ENCODE measurements at regions not wholly inside any gene's neighbourhood (a gene's known extent, or its start where the extent isn't known, plus 50 kb on each side); places are given as distances from the start of the nearest gene placed in this dataset.
"Not testable (repeated sequence)": the region's sequence is repeated elsewhere in the genome, so short reads cannot be mapped to it uniquely, and the experiment has no call there.

DNA sequence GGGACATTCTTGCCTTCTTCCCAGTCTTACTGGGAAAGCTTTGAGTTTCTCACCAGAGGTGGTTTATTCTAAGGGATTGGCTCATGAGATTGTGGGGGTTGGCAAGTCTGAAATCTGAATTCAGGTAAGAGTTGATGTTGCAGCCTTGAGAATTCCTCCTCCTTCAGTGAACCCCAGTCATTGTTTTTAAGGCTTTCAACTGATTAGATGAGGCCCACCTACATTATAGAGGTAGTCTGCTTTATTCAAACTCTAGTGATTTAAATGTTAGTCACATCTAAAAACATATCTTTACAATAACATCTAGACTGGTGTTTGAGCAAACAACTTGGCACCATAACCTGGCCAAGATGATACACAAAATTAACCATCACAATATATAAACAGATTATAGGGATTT is 156.5 kb upstream of the MED14 start:
- no peak for DNase-seq (ENCODE audit: low read depth)

DNA sequence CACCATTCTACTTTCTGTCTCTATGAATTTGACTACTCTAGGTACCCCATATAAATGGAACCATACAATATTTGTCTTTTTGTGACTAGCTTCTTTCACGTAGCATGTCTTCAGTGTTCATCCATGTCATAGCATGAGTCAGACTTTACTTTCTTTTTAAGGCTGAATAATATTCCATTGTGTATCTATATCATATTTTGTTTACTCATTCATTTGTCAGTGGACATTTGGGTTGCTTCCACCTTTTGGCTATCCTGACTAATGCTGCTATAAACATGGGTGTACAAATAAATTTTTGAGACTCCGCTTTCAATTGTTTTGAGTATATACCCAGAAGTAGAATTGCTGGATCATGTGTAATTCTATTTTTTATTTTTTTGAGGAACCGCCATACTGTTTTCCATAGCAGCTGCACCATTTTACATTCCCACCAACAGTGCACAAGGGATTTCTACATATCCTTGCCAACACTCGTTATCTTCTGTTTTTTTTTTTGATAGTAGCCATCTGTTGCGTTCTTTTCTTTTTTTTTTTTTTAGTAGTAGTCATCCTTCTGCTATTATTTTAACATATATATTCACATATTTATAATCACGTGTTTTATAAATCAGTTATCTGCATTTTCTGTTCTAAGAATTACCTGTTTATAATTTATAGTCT is 158.0 kb upstream of the MED14 start:
- DNase-seq (ENCODE audit: low read depth) = no peak

DNA sequence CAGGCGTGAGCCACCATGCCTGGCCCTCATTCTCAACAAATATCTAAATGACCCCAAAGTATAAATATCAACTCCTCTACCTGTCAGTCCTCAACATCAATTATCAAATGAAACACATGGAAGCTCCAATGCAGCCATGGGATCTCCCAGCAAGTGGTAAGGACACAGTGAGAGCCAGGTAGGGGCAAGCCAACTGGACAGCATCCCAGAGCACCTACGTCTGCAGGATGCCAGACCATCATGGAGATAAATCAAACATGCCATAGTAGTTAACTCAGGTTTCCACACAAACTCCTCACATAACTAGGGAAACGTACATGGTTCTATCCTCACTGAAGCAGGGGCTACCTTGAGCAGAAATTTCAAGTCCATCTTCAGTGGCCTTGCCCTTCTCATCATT is 159.9 kb upstream of the MED14 start:
- DNase-seq (ENCODE audit: low read depth) = no peak

DNA sequence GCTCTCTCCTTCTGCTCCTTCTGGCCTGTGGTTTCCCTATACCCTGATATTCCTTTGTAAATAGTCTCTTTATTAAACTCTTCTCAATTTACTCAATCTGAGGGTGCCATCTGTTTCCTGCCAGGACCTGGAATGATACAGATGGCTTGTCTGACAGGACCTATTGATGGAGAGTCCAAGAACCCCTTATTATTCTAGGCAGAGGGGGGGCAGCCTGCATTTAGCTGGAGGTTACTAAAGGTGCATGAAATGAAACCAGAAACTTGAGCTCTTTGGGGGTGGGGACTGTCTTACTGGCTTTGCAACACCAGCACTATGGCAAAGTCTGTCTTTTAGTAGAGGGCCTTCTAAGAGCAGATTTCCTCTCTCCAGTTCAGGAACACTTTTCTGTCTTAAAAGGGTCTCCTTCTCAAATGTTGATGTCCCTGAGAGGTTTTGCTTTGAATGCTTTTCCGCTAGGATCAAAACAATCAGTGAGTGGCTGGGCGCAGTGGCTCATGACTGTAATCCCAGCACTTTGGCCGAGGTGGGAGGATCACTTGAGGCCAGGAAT is 162.5 kb upstream of the MED14 start:
- no peak for DNase-seq (ENCODE audit: low read depth)

DNA sequence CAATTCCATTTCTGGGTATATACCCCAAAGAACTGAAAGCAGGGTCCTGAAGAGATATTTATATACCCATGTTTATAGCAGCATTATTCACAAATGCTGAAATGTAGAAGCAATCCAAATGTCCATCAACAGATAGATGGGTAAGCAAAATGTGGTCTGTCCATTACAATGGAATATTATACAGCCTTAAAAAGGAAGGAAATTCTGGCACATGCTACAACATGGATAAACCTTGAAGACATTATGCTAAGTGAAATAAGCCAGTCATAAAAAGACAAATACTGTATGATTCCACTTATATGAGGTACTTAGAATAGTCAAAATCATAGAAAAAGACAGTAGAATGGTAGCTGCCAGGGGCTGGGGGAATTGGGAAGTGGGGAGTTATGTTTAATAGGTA is 169.4 kb upstream of the MED14 start:
- DNase-seq (ENCODE audit: low read depth) = not testable (repeated sequence)

DNA sequence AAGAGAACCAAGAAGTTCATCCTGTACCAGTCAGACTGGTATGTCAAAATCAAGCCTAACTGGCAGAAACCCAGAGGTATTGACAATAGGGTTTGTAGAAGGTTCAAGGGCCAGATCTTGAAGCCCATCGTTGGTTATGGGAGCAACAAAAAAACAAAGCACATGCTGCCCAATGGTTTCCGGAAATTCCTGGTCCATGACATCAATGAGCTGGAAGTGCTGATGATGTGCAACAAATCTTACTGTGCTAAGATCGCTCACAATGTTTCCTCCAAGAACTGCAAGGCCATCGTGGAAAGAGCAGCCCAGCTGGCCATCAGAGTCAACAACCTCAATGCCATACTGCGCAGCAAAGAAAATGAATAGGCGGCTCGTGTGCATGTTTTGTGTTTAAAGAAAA is 172.7 kb upstream of the MED14 start:
- no peak for DNase-seq (ENCODE audit: low read depth)

- no peak for DNase-seq (ENCODE audit: low read depth)
Measured at GRCh38 chrX:40908857-40909475, 173.6 kb upstream of the MED14 start.

DNA sequence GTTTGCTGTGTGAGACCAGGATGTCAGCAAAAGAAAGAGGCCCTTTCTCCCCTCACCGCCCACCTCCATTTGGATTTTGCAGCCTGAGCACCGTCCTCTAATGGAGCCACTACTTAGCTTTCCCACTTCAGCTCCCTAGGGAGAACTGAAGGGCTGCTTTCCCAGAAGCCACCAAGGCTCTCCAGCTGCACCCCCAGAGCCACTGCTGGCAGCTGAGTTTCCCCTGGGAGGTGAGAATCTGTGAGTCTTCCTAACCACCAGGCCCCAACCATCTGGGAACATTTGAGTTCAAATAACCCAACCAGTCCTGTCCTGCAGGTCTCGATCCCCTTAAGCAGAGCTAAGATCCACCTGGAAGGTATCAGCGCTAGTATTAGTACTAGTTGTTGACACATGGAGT is 173.1 kb upstream of the USP9X start:
- DNase-seq (ENCODE audit: low read depth) = no peak

GRCh38 chrX:40912576-40912975 is 172.7 kb upstream of the USP9X start:
- no peak for DNase-seq (ENCODE audit: low read depth)

GRCh38 chrX:40920351-40920750 is 164.9 kb upstream of the USP9X start:
- DNase-seq (ENCODE audit: low read depth) = no peak

- DNase-seq (ENCODE audit: low read depth) = peak; percentile 6
Measured at GRCh38 chrX:40922307-40922706, 162.9 kb upstream of the USP9X start.

DNA sequence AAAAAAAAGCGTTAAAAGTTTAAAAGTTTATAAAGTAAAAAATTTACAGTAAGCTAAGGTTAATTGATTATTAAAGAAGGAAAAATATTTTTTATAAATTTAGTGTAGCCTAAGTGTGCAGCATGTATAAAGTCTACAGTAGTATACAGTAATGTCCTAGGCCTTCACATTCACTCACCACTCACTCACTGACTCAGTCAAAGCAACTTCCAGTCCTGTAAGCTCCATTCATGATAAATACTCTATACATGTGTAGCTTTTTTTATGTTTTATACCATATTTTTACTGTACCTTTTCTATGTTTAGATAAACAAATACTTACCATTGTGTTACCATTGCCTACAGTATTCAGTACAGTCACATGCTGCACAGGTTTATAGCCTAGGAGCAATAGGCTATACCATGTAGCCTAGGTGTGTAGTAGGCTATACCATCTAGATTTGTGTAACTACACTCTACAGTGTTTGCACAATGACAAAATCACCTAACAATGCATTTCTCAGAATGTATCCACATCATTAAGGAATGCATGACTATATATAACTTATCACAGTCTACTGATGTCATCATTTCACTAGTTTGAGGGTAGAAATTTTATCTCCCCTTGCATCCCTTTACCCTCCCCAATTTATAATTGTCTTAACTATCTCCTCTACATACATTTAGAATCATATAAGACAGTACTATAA is 158.4 kb upstream of the USP9X start:
- DNase-seq (ENCODE audit: low read depth) = not testable (repeated sequence)

DNA sequence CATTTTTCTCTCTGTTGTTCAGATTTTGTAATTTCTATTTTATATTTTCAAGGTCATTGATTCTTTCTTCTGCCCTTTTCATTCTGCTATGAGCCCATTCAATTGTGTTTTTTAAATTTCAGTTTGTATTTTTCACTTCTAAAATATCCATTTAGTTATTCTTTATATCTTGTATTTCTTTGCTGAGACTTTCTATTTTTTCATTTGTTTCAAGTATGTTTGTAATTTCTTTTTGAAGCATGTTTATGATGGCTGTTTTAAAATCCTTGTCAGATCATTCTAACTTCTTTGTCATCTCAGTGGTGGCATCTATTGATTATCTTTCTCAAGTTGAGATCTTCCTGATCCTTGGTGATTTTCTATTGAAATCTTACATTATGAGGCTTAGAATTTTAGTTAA is 157.2 kb upstream of the USP9X start:
- no peak for DNase-seq (ENCODE audit: low read depth)

- peak; percentile 6 for DNase-seq (ENCODE audit: low read depth)
Measured at GRCh38 chrX:40931921-40932320, 153.3 kb upstream of the USP9X start.

DNA sequence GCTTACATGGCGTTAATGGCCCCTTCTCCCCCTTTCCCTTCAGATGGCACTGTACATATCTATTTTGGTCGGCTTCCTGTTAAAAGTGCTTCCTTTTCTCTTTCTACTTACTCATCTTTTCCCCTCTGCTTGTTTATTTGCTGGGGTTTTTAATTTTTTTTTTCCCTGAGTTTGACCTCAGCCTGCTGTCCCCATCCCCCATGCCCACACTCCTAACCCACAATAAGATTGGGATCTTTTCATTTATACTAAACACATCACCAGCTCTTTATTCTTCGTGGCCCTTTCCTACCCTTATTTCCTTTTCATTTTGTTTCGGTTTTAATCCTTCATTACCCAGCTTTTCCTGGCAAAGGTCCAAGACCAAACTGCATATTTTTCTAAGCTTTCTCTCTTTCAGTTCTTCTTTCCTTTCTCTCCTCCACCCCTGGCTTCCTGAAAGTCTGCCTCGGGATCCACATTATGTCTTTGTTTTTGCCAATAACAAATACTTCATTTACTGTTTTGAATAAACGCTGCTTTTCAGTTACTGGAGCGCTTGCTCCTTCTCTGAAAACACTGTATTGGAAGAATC is 152.0 kb upstream of the USP9X start:
- peak; percentile 14 for DNase-seq (ENCODE audit: low read depth)

- peak; percentile 78 for DNase-seq (ENCODE audit: low read depth)
Measured at GRCh38 chrX:40933706-40934425, 151.4 kb upstream of the USP9X start.

- DNase-seq (ENCODE audit: low read depth) = no peak
Measured at GRCh38 chrX:40936827-40937226, 148.4 kb upstream of the USP9X start.

DNA sequence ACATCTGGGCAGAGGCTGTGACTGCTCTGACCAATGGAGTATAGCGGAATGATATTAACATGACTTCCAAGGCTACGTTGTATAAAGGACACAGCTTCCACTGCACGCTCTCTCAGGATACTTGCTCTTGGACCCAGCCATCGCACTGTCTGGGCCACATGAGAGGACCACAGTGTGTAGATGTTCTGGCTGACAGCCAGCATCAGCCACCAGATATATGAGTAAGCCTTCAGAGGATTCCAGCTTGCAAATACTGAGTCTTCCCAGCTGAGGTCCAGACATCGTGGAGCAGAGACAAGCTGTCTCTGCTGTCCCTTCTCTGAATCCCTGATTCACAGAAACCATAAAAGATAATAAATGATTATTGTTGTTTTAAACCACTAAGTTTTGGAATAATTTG is 146.8 kb upstream of the USP9X start:
- DNase-seq (ENCODE audit: low read depth) = no peak

DNA sequence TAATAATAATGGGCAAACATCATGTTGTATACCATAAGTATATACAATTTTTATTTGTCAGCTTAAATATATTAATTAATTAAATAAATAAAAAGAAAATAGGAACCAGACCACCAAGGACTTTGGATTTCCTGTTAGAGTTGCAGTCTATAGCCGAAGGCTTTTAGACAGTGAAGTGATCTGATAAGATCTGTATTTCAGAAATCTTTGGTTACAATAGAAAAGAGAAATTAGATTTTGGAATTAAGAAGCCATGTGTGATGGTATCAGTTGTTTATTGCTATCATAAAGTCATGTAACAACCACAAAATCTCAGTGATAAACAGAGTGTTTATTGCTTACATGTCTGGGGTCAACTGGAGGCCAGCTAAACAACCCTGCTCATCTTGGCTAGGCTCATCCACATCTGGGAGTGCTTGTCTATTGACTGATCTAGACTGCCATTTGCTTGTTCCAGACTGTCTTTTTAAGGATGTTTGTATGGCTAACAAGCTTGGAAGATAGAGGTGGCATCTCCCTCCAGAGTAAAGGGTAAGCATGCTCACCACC is 142.1 kb upstream of the USP9X start:
- DNase-seq (ENCODE audit: low read depth) = no peak

DNA sequence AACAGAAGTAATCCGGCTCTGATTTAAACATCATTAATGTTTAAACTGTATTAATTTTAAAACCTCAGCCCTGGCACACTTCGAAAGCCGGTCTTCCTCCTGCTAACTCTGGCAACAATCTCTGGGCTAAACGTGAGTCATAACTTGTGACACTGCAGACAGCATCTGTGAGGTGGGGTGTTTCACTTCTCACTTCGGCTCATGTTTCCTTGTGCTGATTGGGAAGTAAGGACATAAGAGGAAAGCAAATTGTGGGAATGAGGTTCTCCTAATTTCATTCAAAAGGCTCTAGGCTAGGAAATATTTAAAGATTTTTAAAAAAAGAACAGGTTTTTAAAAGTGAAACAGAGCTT is 139.9 kb upstream of the USP9X start:
- peak; percentile 80 for DNase-seq (ENCODE audit: low read depth)

DNA sequence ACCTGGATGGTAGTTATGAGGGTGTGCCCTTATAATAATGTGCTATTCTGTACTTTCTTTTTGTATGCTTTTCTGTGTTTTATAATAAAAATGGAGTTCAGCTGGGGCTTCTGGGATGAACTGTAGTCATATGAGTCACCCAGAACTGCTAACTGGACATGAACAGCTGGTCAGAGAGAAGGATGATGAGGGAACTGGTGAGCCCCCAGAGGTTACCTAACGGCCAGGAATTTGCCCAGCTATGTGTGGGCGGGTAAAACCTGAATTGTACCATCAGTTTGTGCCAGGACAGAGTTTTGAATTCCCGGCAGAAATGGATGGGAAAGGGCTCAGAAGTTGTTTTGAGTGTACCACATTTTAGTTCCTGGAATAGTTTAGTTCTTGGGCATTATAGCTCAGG is 138.0 kb upstream of the USP9X start:
- peak; percentile 38 for DNase-seq (ENCODE audit: low read depth)

- DNase-seq (ENCODE audit: low read depth) = no peak
Measured at GRCh38 chrX:40949071-40949470, 136.2 kb upstream of the USP9X start.
